Dermis blood vessel endothelial cell (primary cell): ENCODE measurements at regions not wholly inside any gene's neighbourhood (a gene's known extent, or its start where the extent isn't known, plus 50 kb on each side); places are given as distances from the start of the nearest gene placed in this dataset.

Source experiments
- DNase-seq: peaks from one replicate; pipeline ENCODE4 v3.0.0; 2010

DNA sequence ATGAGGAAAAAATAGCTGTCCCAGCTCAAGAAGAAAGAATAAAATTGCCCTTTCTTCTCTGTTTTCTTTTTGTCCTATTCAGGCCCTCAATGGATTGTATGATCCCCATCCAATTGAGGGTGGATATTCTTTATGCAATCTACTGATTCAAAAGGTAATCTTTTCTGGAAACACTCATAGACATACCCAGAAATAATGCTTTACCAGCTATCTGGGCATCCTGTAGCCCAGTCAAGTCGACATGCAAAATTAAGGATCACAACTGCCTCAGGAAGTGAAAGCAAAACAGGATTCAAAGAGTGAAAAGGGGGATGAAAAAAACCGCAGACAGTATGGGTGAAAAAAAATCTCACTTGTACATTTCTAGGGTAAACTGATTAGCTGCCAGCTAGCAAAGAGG lies 410.1 kb downstream of the TBC1D32 start:
- DNase-seq = no peak

DNA sequence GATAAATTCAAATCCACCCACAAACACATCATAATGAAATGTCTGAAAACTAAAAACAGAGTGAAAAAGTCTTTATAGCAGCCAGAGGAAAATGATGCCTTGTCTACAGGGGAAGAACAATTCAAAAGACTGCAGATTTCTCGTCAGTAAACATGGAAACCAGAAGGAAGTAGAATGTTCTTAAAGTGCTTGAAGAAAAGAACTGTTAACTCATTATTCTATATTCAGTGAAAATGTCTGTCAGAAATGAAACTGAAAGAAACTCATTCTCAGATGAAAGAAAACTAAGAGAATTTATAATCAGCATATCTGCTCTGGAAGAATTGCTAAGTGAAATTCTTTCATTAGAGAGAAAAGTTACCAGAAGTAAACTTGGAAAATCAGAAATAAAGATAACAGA lies 416.1 kb downstream of the TBC1D32 start:
- DNase-seq = no peak

DNA sequence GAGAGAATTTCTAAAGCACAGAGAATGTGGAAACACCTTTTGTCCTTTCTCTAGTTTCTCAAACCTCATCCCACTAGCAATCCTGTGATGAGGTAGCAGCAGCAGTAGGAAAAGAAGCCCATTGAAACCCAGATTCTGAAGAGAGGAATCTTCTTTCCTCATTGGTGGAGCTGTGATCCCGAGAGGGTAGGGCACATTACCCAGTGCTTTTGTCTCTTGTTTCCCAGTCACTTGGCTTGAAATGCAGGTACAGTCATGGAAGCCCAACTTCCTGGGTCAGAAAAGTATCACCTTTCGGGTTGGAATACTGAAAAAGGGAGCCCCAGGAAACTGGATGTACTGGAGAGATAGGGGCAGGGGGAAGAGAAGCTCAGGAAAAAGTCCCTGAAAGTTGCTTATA lies 417.4 kb downstream of the TBC1D32 start:
- DNase-seq = no peak

DNA sequence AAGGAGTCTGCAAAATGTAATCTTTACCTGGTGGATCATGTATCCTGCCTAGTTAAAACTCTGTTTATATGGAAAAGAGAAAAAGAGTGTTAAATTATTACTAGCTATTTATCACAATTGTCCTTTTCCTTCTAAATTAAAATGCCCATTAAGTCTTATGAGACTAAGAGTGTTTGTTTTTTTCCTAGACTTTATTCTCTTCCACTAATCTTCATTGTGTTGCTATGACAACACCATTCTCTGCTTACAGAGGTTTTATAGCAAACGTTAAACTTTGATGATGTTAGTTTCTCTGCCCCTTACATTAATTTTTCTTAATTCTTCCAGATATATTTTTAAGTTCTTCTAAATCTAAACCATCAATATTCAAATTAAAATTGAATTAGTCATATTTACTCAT lies 420.8 kb downstream of the TBC1D32 start:
- no peak for DNase-seq

DNA sequence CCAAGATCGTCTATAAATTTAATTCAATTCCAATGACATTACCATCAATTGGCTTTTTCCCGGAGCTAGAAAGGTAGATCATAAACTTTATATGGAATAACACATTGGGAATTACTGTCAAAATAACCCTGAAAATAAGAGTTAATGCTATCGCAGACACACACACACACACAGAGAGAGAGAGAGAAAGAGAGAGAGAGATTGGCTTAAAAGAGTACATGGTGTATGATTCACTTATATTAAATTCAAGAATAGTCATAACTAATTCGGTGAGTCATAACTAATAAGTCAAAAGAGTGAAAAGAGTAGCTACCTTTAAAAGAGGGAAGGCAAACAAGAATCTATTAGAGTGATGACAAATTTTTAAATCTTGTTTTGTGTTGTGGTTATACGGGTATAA lies 425.5 kb downstream of the TBC1D32 start:
- DNase-seq = no peak

DNA sequence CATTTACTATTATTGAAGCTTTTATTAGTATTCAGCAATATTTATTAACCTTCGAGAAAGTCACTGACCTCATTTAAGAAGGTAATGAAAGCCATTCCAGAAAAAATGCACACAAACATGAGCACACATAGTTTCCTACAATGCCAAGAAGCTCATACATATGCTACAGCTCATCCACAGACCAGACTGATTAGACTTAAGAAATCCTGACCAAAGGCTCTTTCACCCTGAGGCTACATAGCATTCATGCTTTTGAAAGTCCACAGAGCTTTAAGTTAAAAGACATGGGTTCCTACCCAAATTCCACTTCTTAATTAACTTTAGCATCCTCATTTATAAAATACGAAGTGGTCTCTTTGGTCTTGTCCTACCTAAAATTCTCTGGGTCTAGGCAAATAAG lies 430.4 kb downstream of the TBC1D32 start:
- no peak for DNase-seq

DNA sequence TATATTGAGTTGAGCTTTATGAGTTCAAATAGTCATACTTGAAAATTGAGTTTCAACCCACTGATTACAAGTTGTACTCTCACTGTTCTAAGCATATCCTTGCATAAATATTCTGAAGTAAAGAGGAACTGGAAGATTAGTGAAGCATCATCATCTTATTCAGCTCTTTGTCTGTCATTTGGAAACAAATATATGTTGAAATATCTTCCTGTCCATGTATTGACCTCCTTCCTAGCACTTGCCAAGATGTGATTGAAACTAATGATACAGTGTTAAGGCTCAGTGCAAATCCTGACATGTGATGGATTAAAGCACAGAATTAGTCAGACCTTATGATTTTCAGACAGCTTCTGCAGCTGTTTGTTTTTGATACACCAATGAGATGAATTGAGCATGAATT lies 434.3 kb downstream of the TBC1D32 start:
- no peak for DNase-seq

DNA sequence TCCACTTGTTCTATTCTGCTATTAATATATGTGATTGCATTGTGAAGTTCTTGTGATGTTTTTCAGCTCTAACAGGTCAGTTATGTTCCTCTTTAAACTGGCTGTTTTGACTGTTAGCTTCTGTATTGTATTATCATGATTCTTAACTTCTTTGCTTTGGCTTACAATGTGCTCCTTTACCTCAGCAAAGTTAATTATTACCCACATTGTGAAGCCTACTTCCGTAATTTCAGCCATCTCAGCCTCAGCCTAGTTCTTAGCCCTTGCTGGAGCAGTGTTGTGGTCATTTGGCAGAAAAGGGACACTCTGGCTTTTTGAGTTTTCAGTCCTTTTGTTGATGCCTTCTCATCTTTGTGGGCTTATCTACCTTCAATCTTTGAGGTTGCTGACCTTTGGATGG lies 440.2 kb downstream of the TBC1D32 start:
- DNase-seq = no peak

DNA sequence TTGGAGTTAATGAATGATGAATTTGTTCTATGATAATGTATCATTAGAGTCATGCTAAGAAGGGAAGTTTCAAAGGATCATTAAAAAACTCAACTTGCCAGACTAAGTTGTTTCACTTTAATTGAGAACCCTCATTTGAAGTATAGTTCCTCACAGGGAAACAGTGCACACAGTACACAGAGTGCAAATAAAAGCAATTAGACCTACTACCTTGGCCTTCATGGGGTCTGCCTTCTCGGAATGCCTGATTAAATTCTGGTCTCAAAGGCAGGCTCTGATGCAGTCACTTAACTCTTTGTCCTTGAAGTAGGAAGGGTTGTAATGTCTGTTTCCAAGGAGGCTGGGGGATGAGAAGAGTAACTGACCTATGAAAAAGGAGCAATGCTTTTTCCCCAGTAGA lies 457.3 kb downstream of the TBC1D32 start:
- no peak for DNase-seq

DNA sequence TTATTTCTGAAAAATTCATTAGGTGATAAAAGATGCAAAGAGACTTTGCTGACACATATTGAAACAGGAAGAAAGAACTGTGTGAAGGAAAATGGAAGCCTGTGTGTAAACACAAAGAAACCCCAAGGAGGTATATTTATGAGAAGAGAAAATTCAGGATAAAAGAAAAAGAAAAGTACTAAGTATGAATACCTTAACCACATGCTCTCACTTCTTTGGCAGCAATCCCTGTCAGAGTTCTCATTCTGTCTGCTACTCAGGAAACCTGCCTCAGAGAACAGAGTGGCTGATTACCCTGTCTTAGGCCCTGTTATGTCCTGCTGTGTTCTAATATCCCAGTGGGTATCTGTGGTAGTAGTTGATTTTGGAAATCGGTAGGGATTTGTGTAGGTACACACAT lies 457.9 kb downstream of the TBC1D32 start:
- DNase-seq = no peak

DNA sequence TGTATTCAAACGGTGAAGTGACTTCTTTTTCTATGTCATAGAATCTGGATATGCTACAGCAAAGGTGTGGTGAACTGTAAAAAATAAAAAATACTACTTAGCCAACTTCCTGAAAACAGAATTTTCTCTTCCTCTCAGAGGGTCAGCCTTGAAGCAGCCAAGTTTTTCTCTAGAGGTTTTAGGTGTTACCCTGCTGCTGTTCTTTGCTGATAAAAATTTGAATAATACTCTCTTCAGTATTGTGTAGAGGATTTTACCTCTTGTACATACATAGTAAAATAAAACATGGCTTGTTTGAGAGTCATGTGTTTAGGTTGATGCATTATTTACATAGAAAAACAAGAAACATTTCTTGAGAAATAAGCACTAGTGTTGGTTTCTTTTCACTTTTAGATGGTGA lies 458.4 kb downstream of the TBC1D32 start:
- DNase-seq = no peak

DNA sequence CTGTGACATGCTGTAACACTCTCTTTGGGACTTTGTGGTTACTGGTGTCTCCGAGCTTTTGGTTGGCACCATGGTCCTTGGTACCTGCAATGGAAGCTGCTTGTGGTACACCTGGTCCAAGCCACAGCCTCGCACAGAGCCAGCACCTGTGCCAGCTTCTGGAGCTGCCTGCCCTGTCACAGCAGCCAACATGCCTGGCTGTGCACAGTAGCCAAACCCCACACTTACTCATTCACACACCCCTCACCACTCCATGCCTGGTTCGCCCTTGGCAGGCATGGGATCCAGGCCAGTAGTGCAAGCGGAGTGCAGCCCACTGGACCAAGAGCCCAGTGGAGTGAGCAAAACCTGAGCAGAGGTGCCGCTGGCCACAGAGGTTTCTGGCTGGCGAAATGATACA lies 459.9 kb downstream of the TBC1D32 start:
- DNase-seq = no peak

DNA sequence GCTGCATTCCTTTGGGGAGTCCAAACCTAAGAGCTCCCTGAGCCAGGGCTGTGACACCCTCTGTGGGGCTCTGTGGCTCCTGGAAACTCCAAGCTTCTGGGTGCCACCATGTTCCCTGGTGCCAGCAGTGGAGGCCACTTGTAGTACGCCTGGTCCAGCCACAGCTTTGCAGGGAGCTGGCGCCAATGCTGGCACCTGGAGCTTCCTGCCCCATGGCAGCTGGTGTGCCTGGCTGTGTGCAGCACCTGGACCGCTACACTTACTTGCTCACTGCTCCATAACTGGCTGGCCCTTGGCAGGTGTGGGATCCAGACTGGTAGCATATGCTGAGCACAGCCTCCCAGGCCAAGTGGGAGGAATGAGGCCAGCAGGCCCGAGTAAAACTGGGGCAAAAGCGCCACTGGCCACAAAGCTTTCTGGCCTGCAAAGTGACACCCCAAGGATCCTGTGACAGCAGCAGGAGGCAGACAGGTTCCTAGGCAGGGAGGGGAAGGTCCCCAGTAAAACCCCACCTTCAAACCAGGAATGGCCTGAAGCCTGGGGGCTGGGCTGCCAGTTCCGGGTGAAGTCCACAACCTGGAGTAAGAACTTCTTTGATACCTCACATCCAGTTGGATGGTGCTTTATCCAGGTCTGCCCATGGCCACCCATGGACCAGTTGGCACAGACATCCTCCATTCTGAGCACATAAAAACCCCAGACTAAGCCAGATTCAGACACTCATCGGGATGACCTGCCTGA lies 461.0 kb downstream of the TBC1D32 start:
- DNase-seq = no peak

DNA sequence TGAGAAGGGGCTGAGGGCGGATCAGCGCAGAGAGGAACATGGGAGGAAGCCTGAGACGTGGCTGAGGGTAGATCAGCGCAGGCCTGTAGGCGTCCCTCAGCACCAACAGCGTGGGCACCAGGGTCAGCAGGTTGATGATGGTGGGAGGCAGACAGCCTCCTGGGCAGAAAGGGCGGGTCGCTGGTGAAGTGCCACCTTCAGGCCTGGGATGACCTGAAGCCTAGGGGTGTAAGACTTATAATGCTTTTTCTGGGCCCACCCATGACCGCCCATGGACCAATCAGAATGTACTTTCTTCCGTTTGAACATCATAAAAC lies 462.1 kb downstream of the TBC1D32 start:
- no peak for DNase-seq

DNA sequence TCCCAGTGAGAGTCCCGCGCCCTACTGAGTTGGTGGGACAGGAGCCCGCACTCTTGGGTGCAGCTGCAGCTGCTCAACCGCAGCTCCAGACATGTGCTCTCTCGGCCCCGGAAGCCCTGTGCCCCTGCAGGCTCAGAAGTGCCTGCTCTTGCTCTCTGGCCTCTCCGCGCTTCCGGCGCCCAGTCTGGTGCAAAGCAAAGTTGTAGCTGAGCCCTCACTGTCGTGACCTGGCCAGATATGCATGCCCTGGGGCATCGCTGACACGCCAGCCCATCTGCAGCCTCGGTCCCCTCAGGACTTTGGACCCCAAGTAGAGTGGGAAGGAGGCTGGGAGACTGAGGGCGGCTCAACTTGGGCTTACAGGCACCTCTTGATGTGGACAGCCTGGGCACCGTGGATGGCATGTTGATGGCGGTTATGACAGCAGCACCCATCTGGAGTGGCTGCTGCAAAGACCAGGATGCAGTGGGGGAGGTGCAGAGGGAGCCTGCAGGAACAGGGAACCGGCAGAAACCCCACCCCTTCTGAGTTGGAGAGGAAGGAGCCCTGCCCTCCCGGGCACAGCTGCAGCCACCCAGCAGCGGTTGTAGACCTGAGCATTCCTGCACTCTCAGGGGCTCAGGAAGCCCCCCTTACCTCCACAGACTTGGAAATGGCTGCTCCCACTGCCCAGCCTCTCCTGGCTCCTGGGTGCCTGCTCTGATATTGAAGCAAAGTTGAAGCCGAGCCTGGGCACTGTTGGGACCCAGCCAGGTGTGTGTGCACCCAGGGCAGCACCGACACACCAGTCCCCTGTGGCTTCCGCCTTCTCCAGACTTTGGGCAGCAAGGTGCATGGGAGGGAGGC lies 462.6 kb downstream of the TBC1D32 start:
- DNase-seq = no peak

DNA sequence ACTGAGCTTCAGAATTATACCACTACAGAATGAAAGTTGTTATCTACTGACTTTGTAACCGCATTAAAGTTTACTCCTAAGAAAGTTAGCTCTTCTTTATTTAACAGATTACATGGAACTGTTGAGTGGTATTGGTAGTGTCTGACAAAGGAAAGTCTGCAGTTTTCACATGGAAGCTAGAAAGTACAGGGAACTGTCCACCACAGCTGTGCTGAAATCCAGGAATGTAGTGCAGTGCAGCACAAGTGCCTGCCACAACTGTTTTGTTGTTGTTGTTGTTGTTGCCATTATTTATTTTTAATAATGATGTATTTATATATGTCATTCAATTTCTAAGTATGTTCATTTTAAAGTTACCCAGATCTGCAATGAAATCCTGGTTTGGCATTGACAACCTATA lies 464.9 kb downstream of the TBC1D32 start:
- DNase-seq = no peak

DNA sequence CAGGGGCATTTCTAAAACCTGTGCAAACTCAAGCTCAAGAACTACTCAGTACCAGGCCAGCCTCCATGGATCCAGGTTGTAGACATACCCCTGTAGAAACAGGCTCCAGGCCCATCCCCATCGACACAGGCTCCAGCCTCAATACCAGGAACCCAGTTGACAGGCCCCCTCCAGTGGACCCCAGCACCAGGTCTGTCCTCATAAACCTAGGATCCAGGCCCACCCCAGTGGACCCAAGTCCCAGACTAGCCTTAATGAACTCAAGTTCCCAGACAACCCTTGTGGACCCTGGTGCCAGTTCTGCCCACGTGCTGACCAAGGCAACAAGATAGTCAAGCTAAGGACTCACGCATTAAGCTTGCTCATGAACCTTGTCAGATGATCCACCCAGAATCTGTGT lies 476.9 kb downstream of the TBC1D32 start:
- DNase-seq = no peak

DNA sequence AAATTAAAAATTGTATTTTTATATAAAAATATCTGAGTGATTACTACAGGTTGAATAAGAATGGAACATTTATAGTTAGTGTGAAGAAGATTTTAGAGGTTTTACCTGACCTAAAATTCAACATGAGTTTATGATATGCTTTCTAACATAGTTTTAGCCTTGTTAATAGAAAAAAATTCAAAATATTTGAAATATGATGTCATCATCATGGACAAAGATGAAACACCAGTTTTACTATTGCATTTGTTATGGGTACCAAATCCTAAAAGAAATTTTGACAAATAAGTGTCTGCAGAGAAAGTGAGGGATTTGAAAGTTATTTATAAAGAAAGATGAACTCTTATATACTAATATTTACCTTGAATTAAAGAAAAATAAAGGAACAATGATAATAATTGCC lies 479.7 kb downstream of the TBC1D32 start:
- no peak for DNase-seq

DNA sequence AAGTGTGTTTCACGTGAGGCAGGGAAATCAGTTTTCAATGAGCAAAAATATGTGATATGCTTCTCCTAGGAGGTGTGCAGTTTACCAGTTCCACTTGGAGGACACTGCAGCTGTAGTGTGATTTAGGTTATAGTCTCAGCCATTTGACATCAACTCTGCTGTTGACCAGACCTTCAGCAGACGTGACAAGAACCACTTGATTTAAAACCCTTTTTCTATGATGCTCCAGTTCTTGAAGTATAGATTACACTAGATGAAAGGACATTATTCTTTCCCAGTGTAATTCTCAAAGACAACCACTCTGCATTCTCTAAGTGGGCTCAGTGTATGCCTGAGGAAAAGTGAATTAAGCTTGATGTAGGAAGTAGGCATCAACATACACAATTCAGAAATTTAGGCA lies 480.8 kb downstream of the TBC1D32 start:
- DNase-seq = no peak

DNA sequence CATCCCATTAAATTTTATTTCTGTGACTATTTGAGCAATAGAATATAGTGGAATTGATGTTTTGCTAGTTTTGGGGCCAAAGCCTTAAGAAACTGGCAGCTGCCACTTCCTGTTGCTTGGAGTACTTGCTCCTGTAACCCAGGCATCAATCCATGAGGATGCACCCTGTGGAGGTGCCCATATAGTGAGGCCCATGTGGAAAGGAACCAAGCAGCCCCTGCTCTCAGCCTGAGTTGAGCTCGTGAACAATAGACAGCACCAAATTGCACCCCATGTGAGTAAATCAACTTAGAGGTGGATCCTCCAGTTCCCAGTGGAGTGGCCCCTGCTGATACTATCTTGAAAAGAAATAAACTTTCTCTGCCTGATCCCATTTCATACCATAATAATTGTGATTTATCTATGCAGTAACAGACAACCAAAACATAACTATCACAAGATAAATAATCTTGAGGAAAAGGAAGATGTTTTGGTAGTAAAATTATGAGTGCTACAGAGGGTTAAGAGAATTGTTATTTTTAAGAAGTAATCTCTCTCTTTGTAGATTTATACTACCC lies 481.9 kb downstream of the TBC1D32 start:
- DNase-seq = no peak

DNA sequence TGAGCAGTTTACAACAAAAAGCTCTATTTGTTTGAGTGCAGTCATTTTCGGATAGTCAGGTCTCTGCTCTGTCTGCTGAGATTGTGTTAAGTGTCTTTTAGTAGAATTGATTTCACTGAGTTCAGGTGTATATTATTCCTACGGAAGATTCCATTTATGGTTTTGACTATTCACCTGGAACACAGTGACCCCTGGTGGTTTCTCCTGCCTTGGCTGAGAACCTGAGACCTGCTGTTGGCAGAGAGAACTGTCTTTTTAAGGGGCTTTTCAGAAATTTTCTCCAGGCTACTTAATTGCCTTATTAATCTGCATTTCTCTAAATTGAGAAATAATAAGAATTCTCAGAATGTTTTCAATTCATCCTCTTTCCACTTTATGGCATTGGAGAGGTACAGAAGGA lies 508.0 kb downstream of the TBC1D32 start:
- peak; percentile 6 for DNase-seq

DNA sequence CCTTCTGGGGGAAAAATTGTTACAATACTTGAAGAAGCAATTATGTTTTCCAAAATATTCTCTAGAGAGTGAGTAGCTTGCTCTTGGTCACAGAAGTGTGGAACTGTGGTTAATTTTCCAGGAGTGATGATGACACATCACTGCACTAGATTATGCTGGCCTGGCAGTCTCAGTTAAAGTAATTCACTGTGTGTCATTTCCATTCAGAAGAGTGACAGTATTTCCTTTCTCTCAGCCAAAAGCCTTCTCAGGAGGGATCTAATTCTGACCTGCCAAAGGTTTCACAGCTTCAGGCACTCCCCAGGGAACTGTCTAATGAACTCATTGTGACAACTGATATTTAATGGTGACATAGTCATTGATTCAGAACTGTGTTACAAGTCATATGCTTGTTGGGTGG lies 517.5 kb downstream of the TBC1D32 start:
- DNase-seq = no peak

DNA sequence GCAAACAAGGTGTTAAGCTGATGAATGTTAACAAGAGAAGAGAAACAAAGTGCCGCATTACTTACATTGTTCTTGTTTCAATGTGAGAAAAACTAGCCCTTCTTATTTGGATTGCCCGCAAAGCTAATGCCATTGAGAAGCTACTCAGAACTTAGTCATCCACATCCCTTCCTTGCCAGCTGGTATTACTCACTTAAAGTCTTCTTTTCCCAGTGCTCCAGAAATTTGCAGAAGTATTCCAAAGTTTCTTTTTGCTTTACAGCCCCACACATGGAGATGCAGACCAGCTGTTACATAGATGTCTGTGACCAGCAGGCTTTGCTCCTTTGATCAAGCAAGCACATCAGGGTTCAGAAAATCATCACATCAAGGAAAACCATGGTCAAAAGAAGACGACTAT lies 529.0 kb downstream of the TBC1D32 start:
- no peak for DNase-seq

DNA sequence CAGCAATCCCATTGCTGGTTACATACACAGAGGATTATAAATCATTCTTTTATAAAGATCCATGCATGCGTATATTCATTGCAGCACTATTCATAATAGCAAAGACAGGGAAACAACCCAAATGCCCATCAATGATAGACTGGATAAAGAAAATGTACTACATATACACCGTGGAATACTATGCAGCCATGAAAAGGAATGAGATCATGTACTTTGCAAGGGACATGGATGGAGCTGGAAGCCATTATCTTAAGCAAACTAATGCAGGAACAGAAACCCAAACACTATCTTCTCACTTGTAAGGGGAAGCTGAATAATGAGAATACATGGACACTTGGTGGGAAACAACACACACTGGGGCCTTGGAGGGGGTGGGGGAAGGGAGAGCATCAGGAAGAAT lies 529.7 kb downstream of the TBC1D32 start:
- no peak for DNase-seq
